ENCODE measurements at regions not wholly inside any gene's neighbourhood (a gene's known extent, or its start where the extent isn't known, plus 50 kb on each side); places are given as distances from the start of the nearest gene placed in this dataset.

DNA sequence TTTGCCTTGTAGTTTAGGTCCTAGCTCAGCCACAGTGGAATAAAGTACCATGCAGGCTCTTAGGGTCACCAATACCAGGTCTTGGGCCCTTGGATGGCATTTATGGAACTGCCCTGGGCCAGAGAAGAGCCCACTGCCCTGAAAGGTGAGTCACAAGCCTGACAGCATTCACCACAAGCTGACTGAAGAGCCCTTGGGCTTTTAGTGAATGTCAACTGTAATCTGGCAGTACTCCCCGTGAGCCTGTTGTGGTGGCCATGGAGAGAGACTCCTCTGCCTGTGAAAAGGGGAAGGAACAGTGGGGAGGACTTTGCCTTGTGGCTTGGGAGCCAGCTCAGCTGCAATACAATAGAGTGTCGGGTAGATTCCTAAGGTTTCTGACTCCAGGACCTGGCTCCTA lies 1389.7 kb downstream of the DSC3 start:
- no peak for TF ChIP-seq EZH2phosphoT487 (IDR thresholded peaks at IDR 0.05)
- TF ChIP-seq, protein P1, sequence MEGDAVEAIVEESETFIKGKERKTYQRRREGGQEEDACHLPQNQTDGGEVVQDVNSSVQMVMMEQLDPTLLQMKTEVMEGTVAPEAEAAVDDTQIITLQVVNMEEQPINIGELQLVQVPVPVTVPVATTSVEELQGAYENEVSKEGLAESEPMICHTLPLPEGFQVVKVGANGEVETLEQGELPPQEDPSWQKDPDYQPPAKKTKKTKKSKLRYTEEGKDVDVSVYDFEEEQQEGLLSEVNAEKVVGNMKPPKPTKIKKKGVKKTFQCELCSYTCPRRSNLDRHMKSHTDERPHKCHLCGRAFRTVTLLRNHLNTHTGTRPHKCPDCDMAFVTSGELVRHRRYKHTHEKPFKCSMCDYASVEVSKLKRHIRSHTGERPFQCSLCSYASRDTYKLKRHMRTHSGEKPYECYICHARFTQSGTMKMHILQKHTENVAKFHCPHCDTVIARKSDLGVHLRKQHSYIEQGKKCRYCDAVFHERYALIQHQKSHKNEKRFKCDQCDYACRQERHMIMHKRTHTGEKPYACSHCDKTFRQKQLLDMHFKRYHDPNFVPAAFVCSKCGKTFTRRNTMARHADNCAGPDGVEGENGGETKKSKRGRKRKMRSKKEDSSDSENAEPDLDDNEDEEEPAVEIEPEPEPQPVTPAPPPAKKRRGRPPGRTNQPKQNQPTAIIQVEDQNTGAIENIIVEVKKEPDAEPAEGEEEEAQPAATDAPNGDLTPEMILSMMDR (IDR thresholded peaks at IDR 0.05), result no peak
- no peak for TF ChIP-seq EZH2 (IDR thresholded peaks at IDR 0.05)
